ENCODE measurements at regions not wholly inside any gene's neighbourhood (a gene's known extent, or its start where the extent isn't known, plus 50 kb on each side); places are given as distances from the start of the nearest gene placed in this dataset.
"Not testable (repeated sequence)": the region's sequence is repeated elsewhere in the genome, so short reads cannot be mapped to it uniquely, and the experiment has no call there.

- FAIRE-seq (no peak), DNase-seq (ENCODE audit: insufficient read length) (no peak)
- TF ChIP-seq POLR2AphosphoS5 (IDR thresholded peaks at IDR 0.05; ENCODE audit: low read depth, low read length) (no peak), POLR2A (IDR thresholded peaks at IDR 0.05; ENCODE audit: low read depth, low read length) (no peak)
These were observed 129.6 kb upstream of the NOL4 start for GRCh38 chr18:34354351-34354750.

- FAIRE-seq (peak; percentile 63), DNase-seq (ENCODE audit: insufficient read length) (no peak)
- TF ChIP-seq POLR2AphosphoS5 (IDR thresholded peaks at IDR 0.05; ENCODE audit: low read depth, low read length): no peak
- TF ChIP-seq POLR2A (IDR thresholded peaks at IDR 0.05; ENCODE audit: low read depth, low read length): no peak
- TF ChIP-seq TAF1 (IDR thresholded peaks at IDR 0.05; ENCODE audit: borderline replicate concordance, low read depth, low read length): no peak
These were observed 133.3 kb upstream of the NOL4 start for GRCh38 chr18:34357944-34358580.

- DNase-seq (ENCODE audit: insufficient read length) (no peak), FAIRE-seq (peak; percentile 95)
- TF ChIP-seq POLR2AphosphoS5 (IDR thresholded peaks at IDR 0.05; ENCODE audit: low read depth, low read length) (no peak), POLR2A (IDR thresholded peaks at IDR 0.05; ENCODE audit: low read depth, low read length) (peak; percentile 51; the same call in 1 of the 2 replicates)
These were observed 134.2 kb upstream of the NOL4 start for GRCh38 chr18:34358923-34359322.

GRCh38 chr18:34364699-34365098 is 140.0 kb upstream of the NOL4 start:
- DNase-seq (ENCODE audit: insufficient read length) (no peak), FAIRE-seq (no peak)
- TF ChIP-seq TAF1 (IDR thresholded peaks at IDR 0.05; ENCODE audit: borderline replicate concordance, low read depth, low read length) (no peak), POLR2AphosphoS5 (IDR thresholded peaks at IDR 0.05; ENCODE audit: low read depth, low read length) (no peak)

- no peak for TF ChIP-seq TAF1 (IDR thresholded peaks at IDR 0.05; ENCODE audit: borderline replicate concordance, low read depth, low read length)
- no peak for TF ChIP-seq POLR2AphosphoS5 (IDR thresholded peaks at IDR 0.05; ENCODE audit: low read depth, low read length)
- no peak for TF ChIP-seq POLR2A (IDR thresholded peaks at IDR 0.05; ENCODE audit: low read depth, low read length)
- FAIRE-seq (no peak), DNase-seq (ENCODE audit: insufficient read length) (no peak)
These were observed 146.1 kb upstream of the NOL4 start for GRCh38 chr18:34370704-34371395.

GRCh38 chr18:34380326-34380725 is 155.6 kb upstream of the NOL4 start:
- FAIRE-seq (no peak), DNase-seq (ENCODE audit: insufficient read length) (no peak)
- TF ChIP-seq TAF1 (IDR thresholded peaks at IDR 0.05; ENCODE audit: borderline replicate concordance, low read depth, low read length) (no peak), POLR2AphosphoS5 (IDR thresholded peaks at IDR 0.05; ENCODE audit: low read depth, low read length) (no peak), POLR2A (IDR thresholded peaks at IDR 0.05; ENCODE audit: low read depth, low read length) (no peak)

GRCh38 chr18:34385311-34385710 is 160.6 kb upstream of the NOL4 start:
- DNase-seq (ENCODE audit: insufficient read length): no peak
- no peak for FAIRE-seq
- TF ChIP-seq TAF1 (IDR thresholded peaks at IDR 0.05; ENCODE audit: borderline replicate concordance, low read depth, low read length): no peak
- TF ChIP-seq POLR2AphosphoS5 (IDR thresholded peaks at IDR 0.05; ENCODE audit: low read depth, low read length): no peak
- no peak for TF ChIP-seq POLR2A (IDR thresholded peaks at IDR 0.05; ENCODE audit: low read depth, low read length)

- no peak for DNase-seq (ENCODE audit: insufficient read length)
- FAIRE-seq: no peak
- TF ChIP-seq POLR2AphosphoS5 (IDR thresholded peaks at IDR 0.05; ENCODE audit: low read depth, low read length) (no peak), TAF1 (IDR thresholded peaks at IDR 0.05; ENCODE audit: borderline replicate concordance, low read depth, low read length) (no peak), POLR2A (IDR thresholded peaks at IDR 0.05; ENCODE audit: low read depth, low read length) (no peak)
These were observed 162.1 kb upstream of the NOL4 start for GRCh38 chr18:34386803-34387202.

GRCh38 chr18:34397286-34397896 is 172.7 kb upstream of the NOL4 start:
- no peak for TF ChIP-seq POLR2AphosphoS5 (IDR thresholded peaks at IDR 0.05; ENCODE audit: low read depth, low read length)
- no peak for TF ChIP-seq POLR2A (IDR thresholded peaks at IDR 0.05; ENCODE audit: low read depth, low read length)
- TF ChIP-seq TAF1 (IDR thresholded peaks at IDR 0.05; ENCODE audit: borderline replicate concordance, low read depth, low read length): no peak
- FAIRE-seq: no peak

GRCh38 chr18:34399892-34400291 is 175.2 kb upstream of the NOL4 start:
- no peak for TF ChIP-seq POLR2A (IDR thresholded peaks at IDR 0.05; ENCODE audit: low read depth, low read length)
- TF ChIP-seq TAF1 (IDR thresholded peaks at IDR 0.05; ENCODE audit: borderline replicate concordance, low read depth, low read length): no peak
- no peak for TF ChIP-seq POLR2AphosphoS5 (IDR thresholded peaks at IDR 0.05; ENCODE audit: low read depth, low read length)
- no peak for DNase-seq (ENCODE audit: insufficient read length)
- no peak for FAIRE-seq

More at GRCh38 chr18:34397286-34397896, 172.7 kb upstream of the NOL4 start:
- no peak for DNase-seq (ENCODE audit: insufficient read length)

GRCh38 chr18:34400834-34401233 is 176.1 kb upstream of the NOL4 start:
- DNase-seq (ENCODE audit: insufficient read length): no peak
- TF ChIP-seq POLR2AphosphoS5 (IDR thresholded peaks at IDR 0.05; ENCODE audit: low read depth, low read length) (no peak), TAF1 (IDR thresholded peaks at IDR 0.05; ENCODE audit: borderline replicate concordance, low read depth, low read length) (no peak), POLR2A (IDR thresholded peaks at IDR 0.05; ENCODE audit: low read depth, low read length) (no peak)
- no peak for FAIRE-seq

- DNase-seq (ENCODE audit: insufficient read length): no peak
- no peak for TF ChIP-seq TAF1 (IDR thresholded peaks at IDR 0.05; ENCODE audit: borderline replicate concordance, low read depth, low read length)
- no peak for TF ChIP-seq POLR2A (IDR thresholded peaks at IDR 0.05; ENCODE audit: low read depth, low read length)
- no peak for TF ChIP-seq POLR2AphosphoS5 (IDR thresholded peaks at IDR 0.05; ENCODE audit: low read depth, low read length)
- FAIRE-seq: no peak
These were observed 177.1 kb upstream of the NOL4 start for GRCh38 chr18:34401775-34402174.

- not testable (repeated sequence) for FAIRE-seq; DNase-seq (ENCODE audit: insufficient read length)
These were observed 182.8 kb upstream of the NOL4 start for GRCh38 chr18:34407471-34407870.

Data from GM12892 (cell line).